Esophagus muscularis mucosa (tissue), 4 donors: ENCODE measurements at regions not wholly inside any gene's neighbourhood (a gene's known extent, or its start where the extent isn't known, plus 50 kb on each side); places are given as distances from the start of the nearest gene placed in this dataset.

Experiments used
- DNase-seq: peaks from one replicate; pipeline ENCODE4 v3.0.0-alpha.2; 2017; ENCODE audit errors: extremely low spot score
- H3K27ac ChIP-seq, 4 donors: fragments of 200-600 bp; sonication (generic); replicated peaks in 1 of 4; 1 replicate in 3 of 4; 2 replicates in 1 of 4; pipeline ENCODE4 v1.5.1; 2016 to 2019; ENCODE audit warnings: mild to moderate bottlenecking in 1 of 4
- H3K27me3 ChIP-seq, 4 donors: fragments of 200-600 bp; sonication (generic); one replicate each; pipeline versions ENCODE4 v1.5.1 to v1.6.0; 2016 to 2019
- H3K36me3 ChIP-seq, 4 donors: fragments of 200-600 bp; sonication (generic); one replicate each; pipeline ENCODE4 v1.5.1; 2016 to 2019
- H3K4me1 ChIP-seq, 4 donors: fragments of 200-600 bp; sonication (generic); one replicate each; pipeline ENCODE4 v1.5.1; 2016 to 2019
- H3K4me3 ChIP-seq, 4 donors: fragments of 200-600 bp; sonication (generic); 1 replicate in 2 of 4; 2 replicates in 2 of 4; pipeline ENCODE4 v1.5.1; 2016 to 2019; ENCODE audit warnings: mild to moderate bottlenecking in 4 of 4, moderate library complexity in 1 of 4
- H3K9me3 ChIP-seq, 4 donors: fragments of 200-600 bp; sonication (generic); 1 replicate in 3 of 4; 2 replicates in 1 of 4; pipeline ENCODE4 v1.5.1; 2016 to 2019
- CTCF ChIP-seq, 3 experiments: fragments of 200-600 bp in 2 of 3; fragments of 450-650 bp in 1 of 3; sonication (generic) in 2 of 3; IDR thresholded peaks; one replicate each; pipeline ENCODE4 v1.5.1; 2017 to 2019; ENCODE audit warnings: antibody characterized with exemption in 3 of 3, mild to moderate bottlenecking in 2 of 3, moderate library complexity in 1 of 3
- EP300 ChIP-seq: sonication (generic); formaldehyde crosslinking; IDR thresholded peaks from one replicate; pipeline ENCODE4 v1.6.1; 2017; ENCODE audit warnings: antibody characterized with exemption
- POLR2A ChIP-seq: fragments of 450-650 bp; IDR thresholded peaks from one replicate; pipeline ENCODE4 v1.6.1; 2017; ENCODE audit warnings: antibody characterized with exemption, moderate library complexity, mild to moderate bottlenecking, low read depth
- POLR2AphosphoS5 ChIP-seq, 2 donors: sonication (generic); formaldehyde crosslinking; IDR thresholded peaks; one replicate each; pipeline ENCODE4 v1.6.1; 2017; ENCODE audit warnings: antibody characterized with exemption in 2 of 2
- WGBS: methylation state at CpG from one replicate; pipeline ENCODE4 v1.1.5; 2018; 5-methylcytosine and 5-hydroxymethylcytosine counted together
- intact Hi-C: fragments of 100-400 bp; cut with DNase I; formaldehyde crosslinking; loops from one replicate; pipeline ENCODE4 v1.15.1; 2023

- Histone ChIP-seq H3K36me3 (no peaks in the 10 kb centered on the region), H3K4me1 (peaks cover 0 to 11% (median 4%) of the 10 kb centered on the region in 4 donors), H3K27ac (no peak overlapping the region), H3K27me3 (no peaks in the 10 kb centered on the region), H3K4me3 (no peak overlapping the region), H3K9me3 (no peaks in the 10 kb centered on the region)
- DNase-seq = no peak
- WGBS = 83% methylated on average over 3 of the region's 3 CpGs
- intact Hi-C loops = no loop called here
- no peak for TF ChIP-seq CTCF (IDR thresholded peaks at IDR 0.05)
- TF ChIP-seq POLR2AphosphoS5 (IDR thresholded peaks at IDR 0.05) = no peak
- no peak for TF ChIP-seq EP300
- TF ChIP-seq POLR2A = no peak
Observed at GRCh38 chr14:22185789-22186188, 403.2 kb downstream of the DAD1 start.

- intact Hi-C loops = no loop called here
- 41% methylated on average over 1 of the region's 1 CpG for WGBS
Observed at GRCh38 chr14:22185191-22185590, 403.8 kb downstream of the DAD1 start.

GRCh38 chr14:22184830-22185168 is 404.2 kb downstream of the DAD1 start:
- no peak overlapping the region for H3K27ac ChIP-seq
- intact Hi-C loops = no loop called here
- no peak overlapping the region for H3K4me3 ChIP-seq
- TF ChIP-seq POLR2A (no peak), EP300 (no peak), CTCF (IDR thresholded peaks at IDR 0.05) (no peak), POLR2AphosphoS5 (IDR thresholded peaks at IDR 0.05) (no peak)
- H3K4me1 ChIP-seq = peaks cover 0 to under 1% (median under 1%) of the 10 kb centered on the region in 4 donors
- no peak for DNase-seq
- H3K9me3 ChIP-seq = no peaks in the 10 kb centered on the region
- no peaks in the 10 kb centered on the region for H3K36me3 ChIP-seq
- no peaks in the 10 kb centered on the region for H3K27me3 ChIP-seq

More at GRCh38 chr14:22185191-22185590, 403.8 kb downstream of the DAD1 start:
- no peaks in the 10 kb centered on the region for H3K36me3 ChIP-seq
- H3K27me3 ChIP-seq = no peaks in the 10 kb centered on the region
- no peaks in the 10 kb centered on the region for H3K9me3 ChIP-seq
- peaks cover 0 to 5% (median 2%) of the 10 kb centered on the region in 4 donors for H3K4me1 ChIP-seq
- no peak overlapping the region for H3K27ac ChIP-seq
- DNase-seq = no peak
- no peak for TF ChIP-seq CTCF (IDR thresholded peaks at IDR 0.05)
- no peak for TF ChIP-seq POLR2AphosphoS5 (IDR thresholded peaks at IDR 0.05)
- no peak for TF ChIP-seq EP300
- TF ChIP-seq POLR2A = no peak
- no peak overlapping the region for H3K4me3 ChIP-seq

GRCh38 chr14:22184157-22184829 is 404.7 kb downstream of the DAD1 start:
- WGBS = 74% methylated on average over 7 of the region's 7 CpGs
- no peaks in the 10 kb centered on the region for H3K9me3 ChIP-seq
- H3K27me3 ChIP-seq = no peaks in the 10 kb centered on the region
- TF ChIP-seq CTCF (IDR thresholded peaks at IDR 0.05) (no peak), POLR2A (no peak), POLR2AphosphoS5 (IDR thresholded peaks at IDR 0.05) (no peak), EP300 (no peak)
- H3K27ac ChIP-seq = no peak overlapping the region
- no peak for DNase-seq
- no peaks in the 10 kb centered on the region for H3K4me1 ChIP-seq
- no peaks in the 10 kb centered on the region for H3K36me3 ChIP-seq
- intact Hi-C loops = no loop called here
- no peak overlapping the region for H3K4me3 ChIP-seq

- Histone ChIP-seq H3K9me3 (no peaks in the 10 kb centered on the region), H3K4me3 (no peak overlapping the region), H3K4me1 (no peaks in the 10 kb centered on the region), H3K36me3 (no peaks in the 10 kb centered on the region), H3K27ac (no peak overlapping the region), H3K27me3 (no peaks in the 10 kb centered on the region)
- TF ChIP-seq POLR2AphosphoS5 (IDR thresholded peaks at IDR 0.05) (no peak), EP300 (no peak), POLR2A (no peak), CTCF (IDR thresholded peaks at IDR 0.05) (no peak)
- WGBS = 87% methylated on average over 1 of the region's 1 CpG
- no peak for DNase-seq
- intact Hi-C loops = no loop called here
Observed at GRCh38 chr14:22180045-22180444, 409.0 kb downstream of the DAD1 start.
